Panc1 (cell line): ENCODE measurements at regions not wholly inside any gene's neighbourhood (a gene's known extent, or its start where the extent isn't known, plus 50 kb on each side); places are given as distances from the start of the nearest gene placed in this dataset.

Source experiments
- ATAC-seq: fragments of 200-7000 bp; cut with Tn5 transposase; 2 replicates; pipeline ENCODE4 v1.9.1; 2020; ENCODE audit warnings: mild to moderate bottlenecking, moderate library complexity
- BruUV-seq: library from RNA; stranded (reverse); fragments of 400-500 nt; replicated peaks from 2 replicates; lab custom pipeline; 2021; lab: Mats Ljungman, UMichigan
- CTCF ChIA-PET: fragments of 300-600 bp; sonication (Branson Sonifier 250); formaldehyde crosslinking; loops from one replicate; lab custom pipeline; 2022; ENCODE audit warnings: antibody characterized with exemption; lab: Charles Lee
- POLR2A ChIA-PET: fragments of 300-600 bp; sonication (Branson Sonifier 250); formaldehyde crosslinking; loops from one replicate; lab custom pipeline; 2022; ENCODE audit warnings: antibody characterized with exemption; lab: Charles Lee
- DNase-seq: peaks from one replicate; pipeline ENCODE4 v3.0.0-alpha.2; 2010; ENCODE audit warnings: low read depth, low spot score
- H3K27ac ChIP-seq: 2 replicates; pipeline ENCODE4 v1.5.1; 2011; ENCODE audit warnings: mild to moderate bottlenecking, low read length, inconsistent platforms
- H3K27me3 ChIP-seq: fragments of 200-500 bp; sonication (Bioruptor generic); 2 replicates; pipeline ENCODE4 v1.6.0; 2014; ENCODE audit warnings: low read length, inconsistent platforms; ENCODE audit not compliant: control insufficient read depth, insufficient read depth
- H3K36me3 ChIP-seq: fragments of 200-500 bp; sonication (Bioruptor generic); 2 replicates; pipeline ENCODE4 v1.5.1; 2014; ENCODE audit warnings: inconsistent platforms, mild to moderate bottlenecking, low read length, moderate library complexity; ENCODE audit not compliant: control insufficient read depth, insufficient read depth
- H3K4me1 ChIP-seq: 2 replicates; pipeline ENCODE4 v1.5.1; 2011; ENCODE audit warnings: inconsistent platforms, mild to moderate bottlenecking, low read length, moderate library complexity; ENCODE audit not compliant: control insufficient read depth, insufficient read depth
- H3K4me3 ChIP-seq, 2 experiments: 2 replicates each; pipeline ENCODE4 v1.5.1; 2011 to 2012; ENCODE audit warnings: low read depth in 2 of 2, low read length in 2 of 2, mild to moderate bottlenecking in 2 of 2, inconsistent platforms in 1 of 2, moderate library complexity in 1 of 2
- H3K9me3 ChIP-seq: fragments of 200-500 bp; sonication (Bioruptor generic); 2 replicates; pipeline ENCODE4 v1.5.1; 2014; ENCODE audit warnings: low read depth, mild to moderate bottlenecking, inconsistent platforms, low read length, moderate library complexity; ENCODE audit not compliant: control insufficient read depth, insufficient read depth
- POLR2AphosphoS5 ChIP-seq: IDR thresholded peaks from 2 replicates; pipeline ENCODE4 v1.6.1; 2012; ENCODE audit warnings: mild to moderate bottlenecking, low read depth, low read length, moderate library complexity
- SIN3A ChIP-seq: IDR thresholded peaks from 2 replicates; pipeline ENCODE4 v1.6.1; 2012; ENCODE audit warnings: low read depth, mild to moderate bottlenecking, low read length, moderate library complexity, borderline replicate concordance; ENCODE audit not compliant: insufficient read depth
- TCF7L2 ChIP-seq: IDR thresholded peaks from 2 replicates; pipeline ENCODE4 v1.6.1; 2011; ENCODE audit warnings: mild to moderate bottlenecking, low read depth, low read length, inconsistent platforms
- in situ Hi-C: cut with HindIII; loops from 2 replicates; pipeline ENCODE4 v1.10.0; 2016; ENCODE audit warnings: low sequenced_read_pairs, low pct_unique_long_range_greater_than_20kb
- intact Hi-C: fragments of 100-400 bp; cut with micrococcal nuclease; formaldehyde crosslinking; loops from one replicate; pipeline ENCODE4 v1.10.0; 2022; ENCODE audit not compliant: unreplicated experiment
- TF ChIP-seq, protein P1 (sequence below): fragments of 450-650 bp; IDR thresholded peaks from 2 replicates; pipeline ENCODE4 v1.5.1; 2017; ENCODE audit warnings: mild to moderate bottlenecking
- TF ChIP-seq, protein P2 (sequence below), 2 experiments: IDR thresholded peaks; 2 replicates each; pipeline ENCODE4 v1.6.1; 2011 to 2012; ENCODE audit warnings: low read depth in 2 of 2, control low read depth in 1 of 2, low read length in 1 of 2, mild to moderate bottlenecking in 1 of 2, moderate library complexity in 1 of 2; ENCODE audit not compliant: insufficient read depth in 1 of 2

DNA sequence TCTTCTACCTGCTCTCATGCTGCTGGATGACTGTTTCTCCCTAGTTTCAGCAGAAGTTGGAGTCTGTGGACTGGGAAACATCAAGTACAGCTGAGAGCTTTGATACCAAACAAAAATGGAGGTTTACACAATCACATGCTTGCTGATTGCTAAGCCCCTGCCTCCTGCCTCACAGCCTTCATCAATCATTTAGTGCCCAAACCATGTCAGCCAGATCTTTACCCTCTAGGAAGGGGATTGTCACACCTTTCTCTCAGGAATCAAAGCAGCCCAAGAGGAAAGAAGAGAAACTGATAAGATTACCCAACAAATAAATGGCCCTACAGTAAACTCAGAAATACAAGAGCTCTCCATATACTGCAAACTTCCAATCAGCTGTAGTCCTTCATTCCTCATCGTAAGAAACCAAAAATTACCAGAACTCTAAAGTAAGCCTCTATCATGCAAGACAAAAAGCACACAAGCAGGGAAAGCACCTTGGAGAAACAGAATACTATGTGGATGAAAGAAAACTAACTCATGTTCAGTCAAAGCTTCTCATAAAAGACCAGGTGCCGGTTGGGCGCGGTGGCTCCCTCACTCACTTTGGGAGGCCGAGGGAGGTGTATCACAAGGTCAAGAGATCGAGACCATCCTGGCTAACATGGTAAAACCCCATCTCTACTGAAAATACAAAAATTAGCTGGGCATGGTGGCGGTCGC lies 63.6 kb upstream of the RESF1 start:
- Histone ChIP-seq H3K27ac (no peak overlapping the region), H3K4me3 (no peak overlapping the region), H3K27me3 (no peaks in the 10 kb centered on the region), H3K36me3 (no peaks in the 10 kb centered on the region), H3K4me1 (no peaks in the 10 kb centered on the region), H3K9me3 (no peaks in the 10 kb centered on the region)
- no peak for ATAC-seq
- CTCF ChIA-PET = interaction anchor here (0.5 to 0.6 kb wide), 2 partner anchors 9 to 165 kb away, joined by 3 to 4 read pairs; no protein-coding TSS in a partner anchor
- DNase-seq = no peak
- in situ Hi-C loops = loop anchor here (10.0 kb wide), 1 partner anchor 89 kb away; no protein-coding TSS in a partner anchor
- no TSS peak for BruUV-seq
- POLR2A ChIA-PET = no interaction called here
- TF ChIP-seq POLR2AphosphoS5 = no peak
- TF ChIP-seq, protein P1, sequence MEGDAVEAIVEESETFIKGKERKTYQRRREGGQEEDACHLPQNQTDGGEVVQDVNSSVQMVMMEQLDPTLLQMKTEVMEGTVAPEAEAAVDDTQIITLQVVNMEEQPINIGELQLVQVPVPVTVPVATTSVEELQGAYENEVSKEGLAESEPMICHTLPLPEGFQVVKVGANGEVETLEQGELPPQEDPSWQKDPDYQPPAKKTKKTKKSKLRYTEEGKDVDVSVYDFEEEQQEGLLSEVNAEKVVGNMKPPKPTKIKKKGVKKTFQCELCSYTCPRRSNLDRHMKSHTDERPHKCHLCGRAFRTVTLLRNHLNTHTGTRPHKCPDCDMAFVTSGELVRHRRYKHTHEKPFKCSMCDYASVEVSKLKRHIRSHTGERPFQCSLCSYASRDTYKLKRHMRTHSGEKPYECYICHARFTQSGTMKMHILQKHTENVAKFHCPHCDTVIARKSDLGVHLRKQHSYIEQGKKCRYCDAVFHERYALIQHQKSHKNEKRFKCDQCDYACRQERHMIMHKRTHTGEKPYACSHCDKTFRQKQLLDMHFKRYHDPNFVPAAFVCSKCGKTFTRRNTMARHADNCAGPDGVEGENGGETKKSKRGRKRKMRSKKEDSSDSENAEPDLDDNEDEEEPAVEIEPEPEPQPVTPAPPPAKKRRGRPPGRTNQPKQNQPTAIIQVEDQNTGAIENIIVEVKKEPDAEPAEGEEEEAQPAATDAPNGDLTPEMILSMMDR = no peak
- TF ChIP-seq, protein P2, sequence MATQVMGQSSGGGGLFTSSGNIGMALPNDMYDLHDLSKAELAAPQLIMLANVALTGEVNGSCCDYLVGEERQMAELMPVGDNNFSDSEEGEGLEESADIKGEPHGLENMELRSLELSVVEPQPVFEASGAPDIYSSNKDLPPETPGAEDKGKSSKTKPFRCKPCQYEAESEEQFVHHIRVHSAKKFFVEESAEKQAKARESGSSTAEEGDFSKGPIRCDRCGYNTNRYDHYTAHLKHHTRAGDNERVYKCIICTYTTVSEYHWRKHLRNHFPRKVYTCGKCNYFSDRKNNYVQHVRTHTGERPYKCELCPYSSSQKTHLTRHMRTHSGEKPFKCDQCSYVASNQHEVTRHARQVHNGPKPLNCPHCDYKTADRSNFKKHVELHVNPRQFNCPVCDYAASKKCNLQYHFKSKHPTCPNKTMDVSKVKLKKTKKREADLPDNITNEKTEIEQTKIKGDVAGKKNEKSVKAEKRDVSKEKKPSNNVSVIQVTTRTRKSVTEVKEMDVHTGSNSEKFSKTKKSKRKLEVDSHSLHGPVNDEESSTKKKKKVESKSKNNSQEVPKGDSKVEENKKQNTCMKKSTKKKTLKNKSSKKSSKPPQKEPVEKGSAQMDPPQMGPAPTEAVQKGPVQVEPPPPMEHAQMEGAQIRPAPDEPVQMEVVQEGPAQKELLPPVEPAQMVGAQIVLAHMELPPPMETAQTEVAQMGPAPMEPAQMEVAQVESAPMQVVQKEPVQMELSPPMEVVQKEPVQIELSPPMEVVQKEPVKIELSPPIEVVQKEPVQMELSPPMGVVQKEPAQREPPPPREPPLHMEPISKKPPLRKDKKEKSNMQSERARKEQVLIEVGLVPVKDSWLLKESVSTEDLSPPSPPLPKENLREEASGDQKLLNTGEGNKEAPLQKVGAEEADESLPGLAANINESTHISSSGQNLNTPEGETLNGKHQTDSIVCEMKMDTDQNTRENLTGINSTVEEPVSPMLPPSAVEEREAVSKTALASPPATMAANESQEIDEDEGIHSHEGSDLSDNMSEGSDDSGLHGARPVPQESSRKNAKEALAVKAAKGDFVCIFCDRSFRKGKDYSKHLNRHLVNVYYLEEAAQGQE (IDR thresholded peaks at IDR 0.05; ENCODE audit: insufficient read depth in 1 of 2, low read depth in 2 of 2, low read length in 1 of 2) = no peak
- TF ChIP-seq TCF7L2 = no peak
- TF ChIP-seq SIN3A = no peak
- intact Hi-C loops = no loop called here

DNA sequence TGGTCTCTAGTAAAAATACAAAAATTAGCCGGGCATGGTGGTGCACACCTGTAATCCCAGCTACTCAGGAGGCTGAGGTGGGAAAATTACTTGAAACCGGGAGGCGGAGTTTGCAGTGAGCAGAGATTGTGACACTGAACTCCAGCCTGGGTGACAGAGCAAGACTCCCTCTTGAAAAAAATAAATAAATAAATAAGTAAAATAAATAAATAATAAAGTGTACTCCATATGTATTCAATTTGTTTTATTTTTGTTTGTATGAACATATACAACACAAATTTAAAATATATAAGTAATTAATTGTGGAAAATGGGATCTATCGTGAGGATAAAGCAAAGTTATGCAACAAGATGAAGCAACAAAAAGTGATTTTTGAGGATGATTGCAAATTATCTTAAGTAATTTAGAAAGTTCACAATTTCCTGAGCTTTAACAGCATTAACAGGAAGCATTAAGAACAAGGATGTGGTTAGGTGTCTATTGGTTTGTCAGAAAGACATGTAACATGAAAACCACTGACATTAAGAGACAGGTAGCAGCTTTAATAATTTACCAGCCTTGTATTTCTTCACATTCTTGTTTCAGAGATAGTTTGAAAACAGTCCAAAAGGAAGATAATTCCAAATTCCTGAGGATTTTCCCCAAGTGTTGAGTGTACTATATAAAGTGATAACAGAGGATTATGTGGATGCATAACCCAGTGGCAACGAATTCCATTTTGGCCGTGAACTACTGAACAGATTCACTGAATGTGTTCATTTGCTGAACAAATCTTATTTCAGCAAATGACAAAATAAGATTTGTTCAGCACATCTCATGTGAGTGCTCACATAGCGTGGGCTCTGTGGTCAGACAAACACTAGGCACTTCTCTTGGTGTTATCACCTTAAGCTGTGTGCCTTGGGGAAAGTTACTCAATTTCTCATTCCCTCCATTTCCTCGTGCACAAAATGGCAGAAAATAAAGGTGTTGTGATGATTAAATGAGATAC lies 68.6 kb upstream of the RESF1 start:
- intact Hi-C loops = no loop called here
- Histone ChIP-seq H3K4me1 (no peaks in the 10 kb centered on the region), H3K9me3 (0 out of 2 replicates have a peak, but pooled peaks cover 2% of the 10 kb centered on the region), H3K27ac (no peak overlapping the region), H3K4me3 (no peak overlapping the region), H3K36me3 (no peaks in the 10 kb centered on the region), H3K27me3 (no peaks in the 10 kb centered on the region)
- BruUV-seq = no TSS peak
- TF ChIP-seq SIN3A = no peak
- TF ChIP-seq, protein P2 (IDR thresholded peaks at IDR 0.05; ENCODE audit: insufficient read depth in 1 of 2, low read depth in 2 of 2, low read length in 1 of 2) = no peak
- TF ChIP-seq POLR2AphosphoS5 = no peak
- TF ChIP-seq, protein P1 = no peak
- TF ChIP-seq TCF7L2 = no peak
- ATAC-seq = no peak
- DNase-seq = no peak
- POLR2A ChIA-PET = interaction anchor here (0.6 kb wide), 1 partner anchor 11 kb away, joined by 3 read pairs; no protein-coding TSS in a partner anchor
- CTCF ChIA-PET = no interaction called here
- in situ Hi-C loops = loop anchor here (10.0 kb wide), 1 partner anchor 94 kb away; no protein-coding TSS in a partner anchor
